Sigmoid colon (tissue), 4 donors: ENCODE measurements at regions not wholly inside any gene's neighbourhood (a gene's known extent, or its start where the extent isn't known, plus 50 kb on each side); places are given as distances from the start of the nearest gene placed in this dataset.

ENCODE experiments used
- CTCF ChIP-seq, 4 experiments: fragments of 450-650 bp in 3 of 4; fragments of 200-600 bp in 1 of 4; IDR thresholded peaks; one replicate each; pipeline ENCODE4 v1.5.1; 2016 to 2019; ENCODE audit warnings: antibody characterized with exemption in 4 of 4, mild to moderate bottlenecking in 3 of 4, moderate library complexity in 2 of 4
- EP300 ChIP-seq, 4 donors: sonication (generic); formaldehyde crosslinking; IDR thresholded peaks; one replicate each; pipeline ENCODE4 v1.6.1; 2017; ENCODE audit warnings: antibody characterized with exemption in 4 of 4
- POLR2A ChIP-seq, 2 donors: fragments of 450-650 bp; IDR thresholded peaks; one replicate each; pipeline ENCODE4 v1.6.1; 2016; ENCODE audit warnings: antibody characterized with exemption in 2 of 2, mild to moderate bottlenecking in 2 of 2, moderate library complexity in 2 of 2
- POLR2AphosphoS5 ChIP-seq, 4 donors: sonication (generic); formaldehyde crosslinking; IDR thresholded peaks; one replicate each; pipeline ENCODE4 v1.6.1; 2017; ENCODE audit warnings: antibody characterized with exemption in 4 of 4

GRCh38 chr1:4530166-4530785, 124.1 kb upstream of the AJAP1 start:
- no peak for TF ChIP-seq CTCF (IDR thresholded peaks at IDR 0.05)
- TF ChIP-seq POLR2A (IDR thresholded peaks at IDR 0.05), result no peak
- no peak for TF ChIP-seq EP300 (IDR thresholded peaks at IDR 0.05)
- no peak for TF ChIP-seq POLR2AphosphoS5 (IDR thresholded peaks at IDR 0.05)
